ENCODE measurements at regions not wholly inside any gene's neighbourhood (a gene's known extent, or its start where the extent isn't known, plus 50 kb on each side); places are given as distances from the start of the nearest gene placed in this dataset.

DNA sequence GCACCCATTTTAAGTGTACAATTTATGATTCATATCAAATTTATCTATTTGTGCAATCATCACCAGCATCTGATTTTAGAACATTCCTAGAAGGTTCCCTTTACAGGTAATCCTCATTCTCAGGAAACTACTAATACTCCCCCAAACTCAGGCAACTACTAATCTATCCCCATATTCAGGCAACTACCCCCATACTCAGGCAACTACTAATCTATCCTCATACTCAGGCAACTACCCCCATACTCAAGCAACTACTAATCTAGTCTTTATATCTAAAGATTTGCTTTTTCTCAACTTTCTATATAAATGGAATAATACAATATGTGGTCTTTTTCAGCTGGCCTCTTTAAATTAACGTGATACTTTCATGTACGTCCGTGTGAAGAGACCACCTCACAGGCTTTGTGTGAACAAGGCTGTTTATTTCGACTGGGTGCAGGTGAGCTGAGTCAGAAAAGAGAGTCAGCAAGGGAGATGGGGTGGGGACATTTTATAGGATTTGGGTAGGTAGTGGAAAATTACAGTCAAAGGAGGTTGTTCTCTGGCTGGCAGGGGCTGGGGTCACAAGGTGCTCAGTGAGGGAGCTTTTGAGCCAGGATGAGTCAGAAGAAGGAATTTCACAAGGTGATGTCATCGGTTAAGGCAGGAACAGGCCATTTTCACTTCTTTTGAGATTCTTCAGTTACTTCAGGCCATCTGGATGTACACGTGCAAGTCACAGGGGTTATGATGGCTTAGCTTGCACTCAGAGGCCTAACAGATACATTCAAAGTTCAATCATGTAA is 1444.5 kb upstream of the CADM2 start:
- DNase-seq (ENCODE audit: low read depth): no peak

DNA sequence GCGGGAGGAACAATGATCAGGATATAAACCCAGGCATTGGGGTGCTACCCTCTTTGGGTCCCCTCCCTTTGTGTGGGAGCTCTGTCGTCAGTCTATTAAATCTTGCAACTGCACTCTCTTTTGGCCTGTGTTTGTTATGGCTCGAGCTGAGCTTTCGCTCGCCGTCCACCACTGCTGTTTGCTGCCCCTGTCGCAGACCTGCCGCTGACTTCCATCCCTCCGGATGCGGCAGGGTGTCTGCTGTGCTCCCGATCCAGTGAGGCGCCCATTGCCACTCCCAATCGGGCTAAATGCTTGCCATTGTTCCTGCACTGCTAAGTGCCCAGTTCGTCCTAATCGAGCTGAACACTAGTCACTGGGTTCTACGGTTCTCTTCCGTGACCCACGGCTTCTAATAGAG is 1443.7 kb upstream of the CADM2 start:
- no peak for DNase-seq (ENCODE audit: low read depth)

DNA sequence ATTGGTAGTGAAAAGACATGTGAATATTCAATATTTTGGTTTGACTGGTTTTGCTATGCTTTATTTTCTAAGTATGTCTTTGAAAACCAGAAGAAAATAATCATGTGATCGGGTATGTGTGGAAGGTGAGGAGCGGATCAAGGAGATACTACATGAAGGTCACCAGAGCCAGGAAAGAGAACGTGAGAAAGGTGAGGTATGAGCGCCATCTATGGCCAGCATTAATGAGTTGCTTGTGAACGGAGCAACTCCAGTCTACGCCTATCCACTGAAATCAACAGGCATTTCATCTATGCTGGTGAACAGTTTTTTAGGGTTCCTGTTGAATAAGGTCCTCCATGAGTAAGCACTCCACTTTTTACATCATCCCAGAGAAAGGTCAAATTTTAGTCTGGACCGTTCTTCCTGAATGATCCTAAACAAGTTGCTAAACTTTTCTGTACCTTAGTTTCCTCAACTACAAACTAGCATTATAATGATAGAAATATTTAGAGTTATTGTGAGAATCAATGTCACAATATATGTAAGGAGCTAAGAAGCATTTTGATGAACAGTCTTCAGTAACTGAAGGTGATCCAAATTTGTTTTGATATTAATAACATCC is 1435.2 kb upstream of the CADM2 start:
- DNase-seq (ENCODE audit: low read depth): no peak

DNA sequence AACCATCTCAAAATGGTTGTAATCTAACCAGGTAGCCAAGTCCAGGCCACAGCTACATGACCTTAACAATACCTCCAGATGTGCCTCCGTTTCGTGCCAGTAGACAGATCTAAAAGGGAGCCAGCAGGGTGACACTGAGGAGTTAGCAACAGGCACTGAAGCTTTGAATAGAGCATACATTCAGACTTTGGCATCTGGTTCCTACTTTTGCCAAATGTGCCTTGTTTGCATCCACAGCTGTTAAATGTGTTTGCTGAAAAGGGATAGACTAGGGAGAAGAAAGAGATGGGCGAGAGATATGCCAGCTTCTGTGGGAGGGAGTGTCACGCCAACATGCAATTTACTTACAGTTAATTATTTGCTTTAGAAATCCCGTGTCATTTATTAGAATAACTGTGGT is 1433.9 kb upstream of the CADM2 start:
- DNase-seq (ENCODE audit: low read depth): no peak

DNA sequence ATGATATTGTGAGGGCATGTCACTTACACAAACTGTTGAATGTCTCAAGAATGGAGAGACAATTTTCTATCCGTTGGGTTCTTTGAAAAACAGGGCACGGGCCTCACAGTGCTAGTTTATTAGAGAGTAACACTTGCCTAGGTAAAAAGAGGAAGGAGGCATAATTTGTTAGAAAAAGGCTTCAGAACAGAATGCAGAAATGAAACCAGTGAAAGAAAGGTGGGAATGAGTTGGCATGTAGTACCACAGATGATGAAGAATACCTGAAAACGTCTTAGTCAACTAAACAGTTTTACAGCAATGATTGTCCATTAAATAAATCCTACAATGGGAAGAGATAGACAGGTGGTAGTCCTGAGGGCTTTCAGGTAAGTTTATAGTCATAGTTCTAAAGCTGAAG is 1399.7 kb upstream of the CADM2 start:
- no peak for DNase-seq (ENCODE audit: low read depth)

DNA sequence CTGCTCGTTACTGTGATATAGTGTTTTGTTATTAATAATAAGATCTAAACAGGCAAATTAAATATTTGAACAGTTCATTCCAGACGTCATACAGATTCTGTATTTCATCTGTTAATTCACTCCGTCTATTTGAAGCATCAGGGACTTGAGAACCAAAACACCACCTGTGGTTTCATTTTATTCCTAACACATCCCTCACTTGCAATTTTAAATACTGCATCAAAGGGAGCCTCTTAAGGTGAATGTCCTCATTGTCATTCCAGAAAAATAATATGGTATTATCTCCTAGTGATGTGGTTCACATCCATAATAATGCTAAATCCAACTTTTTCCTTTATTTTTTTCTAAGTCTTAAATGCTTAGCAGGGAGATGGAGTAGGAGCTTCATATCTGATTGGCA is 1390.9 kb upstream of the CADM2 start:
- DNase-seq (ENCODE audit: low read depth): no peak

DNA sequence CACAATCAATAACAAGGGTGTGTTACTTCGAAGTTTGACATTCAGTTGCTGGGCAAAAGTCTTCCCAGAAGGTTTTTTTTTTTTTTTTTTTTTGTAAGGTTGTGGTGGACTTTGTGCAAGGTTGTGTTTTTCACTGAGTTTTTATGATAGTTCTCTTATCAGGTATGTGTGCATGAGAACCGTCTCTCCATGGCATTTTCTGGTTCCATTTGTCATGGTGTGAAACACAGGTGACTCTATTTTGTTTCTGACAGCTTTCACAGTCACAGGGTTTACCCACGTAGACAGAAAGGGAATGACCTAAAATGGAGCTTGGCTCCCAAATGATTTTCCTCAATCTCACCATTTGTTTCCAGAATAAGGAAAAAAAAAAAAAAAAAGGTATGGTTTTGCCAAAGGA is 1377.2 kb upstream of the CADM2 start:
- DNase-seq (ENCODE audit: low read depth): no peak

DNA sequence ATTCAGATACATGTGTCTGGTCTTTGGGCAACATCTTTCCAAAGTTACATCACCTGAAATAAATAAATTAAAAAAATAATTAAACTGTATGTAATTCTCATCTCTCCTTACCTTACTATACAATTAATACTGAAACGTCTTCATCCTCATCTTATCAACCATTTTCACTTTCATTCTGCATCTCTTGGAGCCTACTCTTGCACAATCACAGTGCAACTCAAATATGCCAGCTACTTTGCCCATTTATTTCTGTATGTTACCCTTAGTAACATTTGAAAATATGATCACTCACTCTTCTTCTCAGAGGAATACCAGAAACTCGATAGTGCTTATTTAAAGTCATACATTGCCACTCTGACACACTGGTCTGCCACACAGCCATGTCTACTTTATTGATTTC is 1357.1 kb upstream of the CADM2 start:
- DNase-seq (ENCODE audit: low read depth): no peak

DNA sequence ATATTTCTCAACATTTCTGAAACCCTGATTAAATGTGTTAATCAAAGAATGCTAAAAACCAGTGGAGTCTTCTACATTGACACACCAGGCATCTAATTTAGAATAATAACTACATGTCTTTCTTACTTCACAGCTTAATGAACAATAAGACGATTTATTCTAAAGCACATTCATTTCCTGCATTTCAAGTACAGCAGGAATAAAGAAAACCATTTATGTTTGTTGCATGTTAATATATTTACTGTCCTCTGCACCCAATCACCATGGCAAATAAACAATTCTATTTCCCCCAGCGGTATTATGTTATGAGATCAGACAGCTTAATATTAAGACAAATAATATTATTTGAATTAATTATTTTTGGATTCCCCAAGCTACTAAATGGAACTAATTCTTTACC is 1336.3 kb upstream of the CADM2 start:
- DNase-seq (ENCODE audit: low read depth): no peak

DNA sequence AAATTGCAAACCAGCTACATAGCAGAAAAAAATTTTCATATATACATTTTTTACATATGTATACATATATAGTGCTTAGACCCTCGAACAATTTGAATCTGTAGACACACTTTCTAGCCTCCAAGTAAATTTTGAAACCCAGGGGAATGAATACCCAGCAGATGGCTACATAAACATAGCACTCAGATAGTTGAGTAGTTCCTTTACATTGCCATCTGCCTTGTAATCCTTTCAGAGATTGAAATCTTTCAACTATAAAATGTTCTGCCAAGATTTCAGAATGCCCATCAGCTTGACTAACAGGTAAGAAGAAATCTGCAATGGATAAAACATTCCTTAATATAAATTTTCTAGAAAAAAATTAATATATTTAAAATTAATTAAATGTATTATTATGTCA is 1333.5 kb upstream of the CADM2 start:
- no peak for DNase-seq (ENCODE audit: low read depth)

DNA sequence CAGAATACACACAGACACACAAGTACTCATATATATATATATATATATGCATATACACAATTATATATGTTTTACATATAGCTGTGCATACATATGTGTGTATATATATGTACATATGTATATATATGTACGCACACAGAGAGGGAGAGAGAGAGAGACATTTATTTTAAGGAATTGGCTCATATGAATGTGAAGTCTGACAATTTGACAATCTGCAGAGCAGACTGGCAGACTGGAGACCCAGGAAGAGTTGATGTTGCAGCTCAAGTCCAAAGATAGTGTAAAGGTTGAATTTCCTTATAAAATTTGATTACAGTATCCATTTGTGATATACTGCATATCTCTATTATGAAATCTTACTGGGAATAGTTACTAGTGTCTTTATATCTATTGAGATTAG is 1330.3 kb upstream of the CADM2 start:
- DNase-seq (ENCODE audit: low read depth): no peak

DNA sequence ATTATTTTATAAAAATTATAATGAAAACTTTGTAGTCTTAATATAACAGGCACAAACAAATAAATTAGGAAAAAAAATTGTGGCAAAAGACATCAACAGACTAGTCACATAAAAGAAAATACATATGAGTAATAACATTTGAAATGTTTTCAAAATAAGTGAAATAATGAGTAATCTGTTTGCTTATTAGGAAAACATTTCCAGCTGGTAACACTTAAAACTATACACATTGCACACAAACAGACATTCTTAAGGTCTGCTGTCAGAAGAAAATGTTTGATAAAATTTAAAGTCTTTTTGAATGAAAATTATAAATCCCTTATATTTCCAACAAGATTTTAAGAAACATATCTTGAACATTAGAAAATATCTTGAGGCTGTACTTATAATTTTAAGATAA is 1326.3 kb upstream of the CADM2 start:
- no peak for DNase-seq (ENCODE audit: low read depth)

DNA sequence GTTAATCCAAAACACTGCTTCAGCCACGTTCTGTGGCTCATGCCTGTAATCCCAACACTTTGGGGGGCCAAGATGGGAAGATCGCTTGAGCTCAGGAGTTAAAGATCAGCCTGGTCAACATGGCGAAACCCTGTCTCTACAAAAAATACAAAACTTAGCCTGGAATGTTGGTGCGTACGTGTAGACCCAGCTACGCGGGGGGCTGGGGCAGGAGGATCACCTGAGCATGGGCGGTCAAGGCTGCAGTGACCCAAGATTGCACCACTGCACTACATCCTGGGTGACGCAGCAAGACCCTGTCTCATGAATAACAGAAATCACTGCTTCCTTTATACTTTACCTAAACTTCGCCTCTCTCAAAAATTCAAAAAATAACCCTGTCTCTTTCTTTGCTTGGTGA is 1325.0 kb upstream of the CADM2 start:
- DNase-seq (ENCODE audit: low read depth): no peak

DNA sequence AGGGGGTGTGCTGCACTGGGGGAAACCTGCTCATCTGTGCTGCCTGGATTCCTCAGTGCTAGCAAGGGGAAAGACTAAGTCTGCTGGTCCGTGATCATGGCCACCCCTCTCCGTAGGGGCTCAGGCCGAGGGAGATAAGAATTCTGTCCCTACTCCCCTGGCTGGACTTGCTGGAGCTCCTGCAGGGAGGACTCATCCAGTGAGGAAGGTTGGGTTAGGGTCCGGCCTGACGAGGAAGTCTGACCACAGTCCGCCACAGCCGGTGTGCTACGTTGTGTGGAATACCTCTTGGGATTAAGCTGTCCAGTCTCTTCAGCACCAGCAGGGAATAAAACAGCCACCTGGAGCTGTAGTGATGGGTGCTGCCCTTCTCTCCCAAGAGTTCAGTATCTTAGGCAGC is 1309.1 kb upstream of the CADM2 start:
- DNase-seq (ENCODE audit: low read depth): no peak

DNA sequence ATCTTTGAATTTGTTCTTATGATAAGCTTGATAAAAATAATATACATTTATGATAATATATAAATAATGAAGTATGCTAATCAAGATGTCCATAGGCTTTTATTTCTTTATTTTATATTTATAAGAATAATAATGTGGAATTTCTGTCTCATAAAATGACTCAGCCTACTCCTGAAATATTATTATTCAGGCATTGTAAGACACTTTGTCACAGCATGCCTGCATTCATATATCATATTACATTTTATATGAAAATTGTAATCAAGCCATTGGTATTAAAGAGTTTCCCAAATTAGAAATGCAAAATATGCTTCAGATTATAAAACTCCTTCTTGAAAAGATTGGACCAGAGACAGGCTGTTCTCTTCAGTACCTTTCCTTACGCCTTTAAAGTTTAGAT is 1303.7 kb upstream of the CADM2 start:
- DNase-seq (ENCODE audit: low read depth): no peak

DNA sequence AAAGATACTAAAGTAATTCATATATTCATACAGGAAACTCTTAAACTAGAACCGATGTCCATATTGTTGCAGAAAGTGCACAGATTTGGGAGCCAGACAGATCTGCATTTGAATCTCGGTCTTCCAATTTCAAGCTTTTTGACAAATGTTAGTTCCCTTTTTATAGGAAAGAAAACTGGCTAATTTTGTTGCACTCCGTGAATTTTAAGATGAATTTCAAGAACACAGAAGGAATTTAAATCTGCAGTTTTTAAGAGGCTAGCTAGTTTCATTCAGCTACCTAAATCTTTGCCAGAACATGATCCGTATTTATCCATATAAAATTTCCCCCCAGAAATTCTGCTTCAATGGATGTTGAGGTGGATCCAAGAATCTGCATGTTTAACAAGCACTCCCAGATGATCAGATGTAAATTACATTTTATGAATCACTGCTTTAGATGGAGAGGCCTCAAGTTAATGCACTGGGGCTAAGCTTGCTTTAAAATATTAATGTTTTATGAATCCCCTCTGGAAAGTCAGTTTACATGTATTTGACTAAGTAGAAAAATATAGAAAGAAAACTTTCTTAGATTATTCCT is 1296.3 kb upstream of the CADM2 start:
- DNase-seq (ENCODE audit: low read depth): no peak

DNA sequence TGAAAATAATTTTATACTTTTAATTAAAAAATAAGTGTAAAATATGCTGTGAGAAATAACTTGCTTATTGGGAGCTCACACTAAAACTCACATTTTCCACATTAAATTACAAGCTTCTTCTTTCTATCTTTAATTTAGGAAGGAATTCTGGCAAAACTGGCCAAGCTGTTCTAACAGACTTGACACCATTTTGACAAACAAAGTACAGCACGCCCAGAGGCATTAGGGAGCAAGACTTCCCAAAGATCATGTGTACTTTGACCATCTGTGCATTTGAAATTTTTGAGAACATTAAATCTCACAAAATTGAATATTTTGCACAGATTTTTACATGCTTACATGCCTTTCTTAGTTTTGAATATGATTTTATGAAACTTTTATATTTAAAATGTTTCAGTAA is 1288.4 kb upstream of the CADM2 start:
- no peak for DNase-seq (ENCODE audit: low read depth)

DNA sequence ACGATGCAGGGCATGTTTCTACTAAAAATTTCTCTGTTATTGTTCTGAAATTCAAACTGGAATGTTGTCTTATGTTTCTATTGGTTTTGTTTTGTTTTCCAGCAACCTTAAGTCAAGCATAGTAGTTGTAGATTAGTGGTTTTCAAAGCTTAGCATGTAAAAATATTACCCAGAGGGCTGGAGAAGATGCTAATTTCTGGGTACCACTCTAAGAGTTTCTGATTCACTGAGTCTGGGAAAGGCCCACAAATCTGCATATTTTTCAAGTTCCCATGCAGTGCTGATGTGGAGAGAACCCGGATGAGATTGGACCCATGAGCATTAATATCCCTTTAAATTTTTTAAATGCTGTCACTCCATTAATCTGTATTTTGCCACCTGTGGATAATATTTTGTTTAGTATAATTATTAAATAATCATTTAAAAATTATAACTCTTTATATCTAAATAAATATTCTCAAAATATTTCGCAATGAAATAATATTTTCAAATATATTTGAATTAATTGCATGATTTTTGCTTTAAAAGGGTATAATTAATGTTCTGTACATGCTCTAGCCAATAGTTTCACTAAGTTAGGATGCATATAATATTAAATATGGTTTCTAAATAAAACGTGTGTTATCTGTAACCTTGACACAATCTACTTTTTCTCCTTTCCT is 1274.7 kb upstream of the CADM2 start:
- no peak for DNase-seq (ENCODE audit: low read depth)

DNA sequence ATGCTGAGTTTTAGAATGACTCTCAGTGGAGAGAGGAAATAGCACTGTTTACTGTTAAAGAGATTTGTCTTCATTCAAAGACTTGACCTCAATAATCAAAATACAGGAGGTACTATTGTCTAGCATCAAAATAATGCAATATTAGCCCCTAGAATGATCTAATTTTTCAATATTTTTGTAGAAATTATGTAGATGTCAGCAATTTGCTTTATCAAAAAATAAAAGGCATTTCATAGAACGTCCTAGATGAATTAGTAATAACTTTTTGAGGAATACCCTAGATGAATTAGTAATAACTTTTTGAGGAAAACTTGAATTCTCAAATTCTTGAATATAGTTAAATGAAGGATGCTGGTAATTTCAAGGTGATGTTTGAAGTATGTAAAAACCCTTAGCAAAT is 1252.1 kb upstream of the CADM2 start:
- DNase-seq (ENCODE audit: low read depth): no peak

DNA sequence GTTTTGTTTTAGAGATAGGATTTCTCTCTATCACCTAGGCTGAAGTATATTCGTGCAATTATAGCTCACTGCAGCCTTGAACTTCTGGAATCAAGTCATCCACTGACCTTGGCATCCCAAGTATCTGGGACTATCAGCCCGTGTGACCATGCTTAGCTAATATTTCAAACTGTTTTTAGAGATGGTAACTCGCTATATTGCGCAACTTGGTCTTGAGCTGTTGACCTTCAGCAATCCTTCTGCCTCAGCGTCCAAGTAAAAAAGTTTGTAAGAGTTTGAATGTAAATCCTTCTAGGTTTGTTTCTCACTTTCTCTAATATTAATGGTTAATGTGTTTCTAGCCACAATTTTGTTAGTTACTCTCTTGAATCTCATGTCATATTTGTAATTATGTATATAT is 1243.5 kb upstream of the CADM2 start:
- no peak for DNase-seq (ENCODE audit: low read depth)

DNA sequence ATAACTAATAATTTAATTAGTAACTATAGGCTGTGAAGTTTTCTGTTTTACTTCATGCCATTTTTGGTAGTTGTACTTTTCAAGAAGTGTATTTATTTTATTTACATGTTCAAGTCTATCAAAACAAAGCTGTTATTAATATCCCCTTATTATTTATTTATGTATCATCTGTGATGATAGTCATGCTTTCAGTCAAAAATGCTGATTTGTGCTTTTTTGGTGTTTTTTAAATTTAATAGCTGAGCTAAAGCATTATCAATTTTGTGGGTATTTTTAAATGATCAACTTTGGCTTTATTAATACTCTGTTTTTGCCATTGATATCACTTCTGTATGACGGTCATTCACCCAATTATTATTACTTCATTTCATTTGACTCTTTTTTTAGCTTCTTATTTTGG is 1229.2 kb upstream of the CADM2 start:
- DNase-seq (ENCODE audit: low read depth): no peak

DNA sequence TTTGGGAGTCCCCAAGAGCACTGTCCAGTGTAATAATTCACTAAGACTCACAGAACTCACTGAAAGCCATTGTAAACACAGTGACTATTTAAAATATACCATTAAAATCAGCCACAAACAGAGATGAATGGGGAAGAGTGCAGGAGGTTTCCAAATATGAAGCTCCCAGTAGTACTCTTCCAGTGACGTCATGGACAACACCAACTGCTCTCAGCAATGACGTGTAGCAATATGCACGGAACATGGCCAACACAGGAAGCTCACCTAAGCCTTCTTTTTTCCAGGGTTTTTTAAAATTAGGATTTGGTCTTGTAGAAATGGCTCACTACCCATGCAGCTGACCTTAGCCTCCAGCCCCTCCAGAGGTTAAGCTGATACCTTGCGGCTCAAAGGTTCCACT is 1224.1 kb upstream of the CADM2 start:
- DNase-seq (ENCODE audit: low read depth): no peak

DNA sequence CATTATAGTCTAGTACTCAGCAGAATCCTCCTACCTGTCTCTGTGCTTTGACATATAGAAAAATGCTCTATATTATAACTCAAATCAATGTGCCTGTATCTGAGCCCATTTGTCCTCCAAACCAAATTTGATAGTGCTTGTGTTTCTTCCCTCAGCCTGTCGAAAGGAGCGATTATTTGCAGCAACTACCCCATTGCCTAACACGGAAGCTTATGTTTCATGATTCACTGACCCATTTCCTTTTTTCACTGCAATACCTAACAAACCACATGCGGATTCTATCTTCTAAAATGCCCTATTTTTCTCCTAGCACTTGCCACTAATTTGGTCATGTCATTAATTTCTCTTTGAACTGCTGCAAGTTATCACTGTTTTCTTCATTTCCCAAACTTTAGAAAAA is 1220.6 kb upstream of the CADM2 start:
- no peak for DNase-seq (ENCODE audit: low read depth)
